CD4-positive, alpha-beta T cell treated with Interleukin-4 for 4 hours (primary cell): ENCODE measurements at regions not wholly inside any gene's neighbourhood (a gene's known extent, or its start where the extent isn't known, plus 50 kb on each side); places are given as distances from the start of the nearest gene placed in this dataset.
"Not testable (repeated sequence)": the region's sequence is repeated elsewhere in the genome, so short reads cannot be mapped to it uniquely, and the experiment has no call there.

Experiments used
- DNase-seq: peaks from one replicate; pipeline ENCODE4 v3.0.0-alpha.2; 2020

- no peak for DNase-seq
Observed at GRCh38 chr5:4614088-4614487, 526.0 kb upstream of the ADAMTS16 start.

GRCh38 chr5:4615369-4615768 is 524.8 kb upstream of the ADAMTS16 start:
- DNase-seq = not testable (repeated sequence)

DNA sequence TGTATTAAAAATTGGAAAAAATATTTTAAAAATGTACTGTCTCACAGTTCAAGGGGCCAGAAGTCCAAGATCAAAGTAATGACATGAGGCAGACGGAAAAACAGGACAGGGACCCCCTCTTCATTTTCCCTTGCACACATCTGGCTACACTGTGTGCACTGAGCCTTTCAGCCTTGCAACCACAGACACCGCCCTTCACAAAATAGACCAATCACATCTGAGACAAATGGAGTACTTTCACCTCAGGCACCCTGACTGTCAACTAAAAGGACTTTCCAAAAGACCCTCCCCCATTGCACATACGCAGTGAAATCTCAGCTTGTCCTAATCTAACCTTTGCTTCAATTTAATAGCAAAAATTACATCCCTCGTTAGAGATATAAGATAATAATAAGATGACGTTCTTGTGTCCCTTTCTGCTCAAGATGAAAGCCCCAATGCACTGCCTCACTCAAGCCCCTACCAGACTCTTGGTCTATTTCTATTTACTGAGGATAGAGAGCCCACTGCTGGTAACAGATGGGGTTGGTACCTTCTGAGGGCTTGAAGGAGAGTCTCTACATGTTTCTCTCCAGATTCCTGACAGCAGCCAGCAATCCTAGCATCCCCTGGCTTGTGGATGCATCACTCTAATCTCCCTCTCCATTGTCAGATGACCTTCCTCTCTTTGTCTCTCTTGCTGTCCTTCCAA is 514.8 kb upstream of the ADAMTS16 start:
- DNase-seq = no peak

DNA sequence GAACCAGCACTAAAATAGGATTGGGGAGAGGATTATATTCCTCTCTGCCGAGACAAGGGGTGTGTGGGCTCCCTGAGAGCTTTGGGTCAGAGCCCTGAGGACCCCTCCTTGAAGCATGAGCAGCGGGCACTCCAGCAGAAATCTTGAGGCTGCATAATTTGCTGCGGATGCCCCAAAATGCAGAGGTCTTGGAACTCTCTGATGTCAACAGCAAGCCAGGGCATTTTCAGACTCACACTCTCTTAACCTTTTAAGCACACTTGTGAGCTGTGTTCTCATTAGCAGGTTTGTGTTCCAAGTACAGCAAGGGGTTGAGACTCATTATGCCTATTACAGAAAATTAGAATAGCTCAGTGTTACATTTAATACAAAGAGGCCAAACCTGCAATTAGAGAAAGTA is 513.0 kb upstream of the ADAMTS16 start:
- DNase-seq = no peak

- DNase-seq = no peak
Observed at GRCh38 chr5:4627929-4628328, 512.2 kb upstream of the ADAMTS16 start.

DNA sequence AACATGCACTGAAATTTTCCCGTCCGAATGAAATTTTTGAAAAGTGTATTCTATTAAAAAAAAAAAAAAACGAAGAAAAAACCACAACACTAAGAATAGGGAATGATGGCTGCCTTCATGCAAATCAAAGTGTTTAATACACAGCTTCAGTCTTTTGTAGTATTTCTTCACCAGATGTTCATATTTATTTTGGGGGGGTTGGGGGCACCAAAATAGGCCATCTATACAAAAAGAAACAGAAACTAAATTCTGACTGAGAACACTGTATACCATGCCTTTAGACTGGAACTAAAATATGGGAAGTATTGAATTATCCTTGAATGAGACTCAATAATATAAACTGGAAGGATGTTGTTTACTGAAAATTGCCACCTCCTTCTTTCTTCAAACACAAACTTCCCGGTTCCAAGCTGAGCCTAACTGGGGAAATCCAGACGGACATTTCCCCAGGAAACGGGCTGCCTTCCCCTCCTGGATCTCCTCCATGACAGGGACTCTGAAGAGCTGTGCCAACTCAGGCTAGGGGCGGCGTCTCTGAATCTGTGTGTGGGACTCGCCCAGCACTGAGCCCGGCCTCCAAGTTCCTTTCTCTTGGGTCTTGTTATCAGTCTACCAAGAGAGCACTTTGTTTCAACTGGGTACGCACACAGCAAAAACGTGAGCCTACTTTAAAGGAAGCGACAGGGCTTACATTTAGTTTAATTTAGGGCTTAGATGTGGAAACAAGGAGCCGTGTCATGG is 511.3 kb upstream of the ADAMTS16 start:
- DNase-seq = no peak

GRCh38 chr5:4630031-4630430 is 510.1 kb upstream of the ADAMTS16 start:
- no peak for DNase-seq

DNA sequence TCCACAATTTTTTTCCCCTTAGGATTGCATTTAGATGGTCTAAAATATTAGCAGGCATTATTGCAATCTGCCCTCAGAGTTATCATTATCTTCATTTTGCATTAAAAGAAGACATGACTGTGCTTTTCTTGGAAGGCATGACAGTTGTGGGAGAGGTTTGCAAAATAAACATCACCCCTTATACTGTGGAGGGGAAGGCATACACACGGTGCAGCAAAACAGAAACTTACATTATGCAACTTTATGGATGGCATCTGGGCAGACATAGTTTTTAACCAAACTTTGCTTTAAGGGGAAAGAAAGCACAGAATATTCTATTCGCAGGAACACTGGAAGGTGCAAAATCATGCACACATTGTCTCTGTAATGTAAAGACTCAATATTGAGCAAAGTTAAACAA is 505.8 kb upstream of the ADAMTS16 start:
- DNase-seq = no peak

- no peak for DNase-seq
Observed at GRCh38 chr5:4636378-4636777, 503.8 kb upstream of the ADAMTS16 start.

- no peak for DNase-seq
Observed at GRCh38 chr5:4639946-4640345, 500.2 kb upstream of the ADAMTS16 start.

DNA sequence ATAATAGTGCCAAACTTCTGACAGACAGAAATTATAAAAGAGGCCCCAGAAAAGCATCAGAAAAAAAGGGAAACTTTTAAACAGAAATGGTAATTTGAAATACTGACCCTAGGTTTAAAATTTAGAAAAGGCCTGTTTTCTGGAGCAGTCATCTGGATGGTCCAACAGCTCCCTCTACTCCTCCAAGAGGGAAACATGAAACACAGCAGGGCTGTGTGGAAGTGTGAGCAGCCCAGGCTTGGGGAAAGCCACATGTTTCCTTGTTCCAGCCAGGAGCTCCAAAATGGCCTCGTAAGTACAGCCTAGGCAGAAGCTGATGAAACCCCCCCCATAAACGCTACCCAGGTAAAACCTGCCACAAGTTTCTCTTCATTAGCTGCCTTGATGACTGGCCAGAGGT is 499.3 kb upstream of the ADAMTS16 start:
- DNase-seq = no peak

GRCh38 chr5:4642525-4642924 is 497.6 kb upstream of the ADAMTS16 start:
- DNase-seq = no peak

- DNase-seq = no peak
Observed at GRCh38 chr5:4643190-4643589, 496.9 kb upstream of the ADAMTS16 start.

GRCh38 chr5:4643960-4644359 is 496.2 kb upstream of the ADAMTS16 start:
- DNase-seq = no peak

GRCh38 chr5:4646715-4647375 is 493.3 kb upstream of the ADAMTS16 start:
- no peak for DNase-seq

DNA sequence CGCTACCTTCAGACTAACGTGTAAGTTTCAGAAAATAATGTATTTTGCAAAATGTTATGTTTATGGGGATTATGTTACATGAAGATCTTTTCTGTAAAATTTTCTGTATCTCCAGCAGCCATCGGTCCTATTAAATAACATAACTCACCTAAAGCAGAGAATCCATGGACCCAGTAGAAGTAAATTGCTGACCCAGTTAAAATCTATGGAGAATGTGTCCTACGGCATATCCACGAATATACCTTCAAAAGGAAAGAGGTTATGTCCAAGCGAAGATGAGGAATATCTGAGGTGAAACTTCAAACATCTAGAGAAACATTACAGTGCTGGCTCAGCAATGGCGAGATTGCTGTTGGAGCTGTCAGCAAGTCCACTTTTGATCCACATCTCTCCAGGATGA is 492.2 kb upstream of the ADAMTS16 start:
- DNase-seq = no peak

GRCh38 chr5:4651806-4652565 is 488.1 kb upstream of the ADAMTS16 start:
- DNase-seq = no peak

DNA sequence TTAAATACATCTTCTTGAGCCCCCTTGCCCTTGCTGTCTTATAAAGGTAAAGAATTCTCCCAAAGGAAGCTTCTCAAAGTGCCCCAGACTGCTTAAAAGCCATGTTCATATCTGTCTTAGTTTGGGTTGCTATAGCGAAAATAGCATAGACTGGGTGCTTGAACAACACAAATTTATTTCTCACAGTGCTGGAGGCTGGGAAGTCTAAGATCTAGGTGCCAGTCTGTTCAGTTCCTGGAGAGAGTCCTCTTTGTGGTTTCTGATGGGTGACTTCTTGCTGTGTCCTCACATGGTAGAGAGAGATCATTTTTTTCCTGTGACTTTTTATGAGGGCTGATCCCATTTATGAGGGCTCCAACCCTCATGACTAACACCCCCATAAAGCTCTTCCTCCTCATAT is 486.7 kb upstream of the ADAMTS16 start:
- no peak for DNase-seq

- no peak for DNase-seq
Observed at GRCh38 chr5:4659851-4660250, 480.3 kb upstream of the ADAMTS16 start.

DNA sequence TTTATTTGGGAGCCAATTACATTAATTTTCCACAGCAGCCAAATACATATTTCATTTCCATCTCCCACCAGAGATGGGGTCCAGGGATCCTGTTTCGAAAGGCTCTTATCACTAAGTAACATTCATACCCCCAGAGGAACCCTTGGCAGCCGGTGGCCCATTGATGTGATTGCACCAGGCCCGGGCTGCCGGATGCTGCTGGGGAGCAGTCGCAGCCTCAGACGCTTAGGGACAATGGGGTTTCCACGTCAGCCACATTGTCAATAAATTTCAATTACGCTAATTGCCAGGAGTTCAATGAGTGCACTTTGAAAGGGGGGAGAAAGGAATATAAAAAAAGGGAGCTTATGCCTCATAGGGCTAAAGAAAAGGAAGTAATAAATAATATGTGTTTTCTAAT is 478.8 kb upstream of the ADAMTS16 start:
- no peak for DNase-seq

GRCh38 chr5:4661836-4662235 is 478.3 kb upstream of the ADAMTS16 start:
- no peak for DNase-seq

DNA sequence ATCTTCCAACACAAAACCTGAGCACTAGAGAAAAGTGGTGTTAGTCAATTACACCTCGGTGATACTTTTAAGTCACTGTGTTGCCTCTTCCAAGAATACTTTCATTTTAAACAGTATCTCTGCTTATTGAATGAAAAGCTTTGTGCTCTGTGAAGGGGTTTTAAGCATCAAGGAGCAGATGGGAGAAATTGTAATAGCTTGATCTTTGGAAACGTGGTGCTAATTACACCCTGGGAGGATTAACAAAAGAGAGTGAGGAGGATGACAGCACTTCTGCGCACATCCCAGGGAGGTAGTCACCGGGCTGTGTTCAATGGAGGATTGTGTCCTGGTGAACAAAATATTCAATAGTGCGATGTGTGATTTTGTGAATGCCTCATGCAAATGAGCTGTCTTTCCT is 477.4 kb upstream of the ADAMTS16 start:
- DNase-seq = no peak

GRCh38 chr5:4665911-4666310 is 474.2 kb upstream of the ADAMTS16 start:
- no peak for DNase-seq
